GM18873 (cell line): ENCODE measurements at regions not wholly inside any gene's neighbourhood (a gene's known extent, or its start where the extent isn't known, plus 50 kb on each side); places are given as distances from the start of the nearest gene placed in this dataset.
"Not testable (repeated sequence)": the region's sequence is repeated elsewhere in the genome, so short reads cannot be mapped to it uniquely, and the experiment has no call there.

Source experiments
- ATAC-seq: cut with Tn5 transposase; IDR thresholded peaks from one replicate; pipeline ENCODE4 v1.9.1; 2021; ENCODE audit warnings: mild to moderate bottlenecking, moderate library complexity, moderate number of reproducible peaks; ENCODE audit not compliant: unreplicated experiment, low FRiP score

DNA sequence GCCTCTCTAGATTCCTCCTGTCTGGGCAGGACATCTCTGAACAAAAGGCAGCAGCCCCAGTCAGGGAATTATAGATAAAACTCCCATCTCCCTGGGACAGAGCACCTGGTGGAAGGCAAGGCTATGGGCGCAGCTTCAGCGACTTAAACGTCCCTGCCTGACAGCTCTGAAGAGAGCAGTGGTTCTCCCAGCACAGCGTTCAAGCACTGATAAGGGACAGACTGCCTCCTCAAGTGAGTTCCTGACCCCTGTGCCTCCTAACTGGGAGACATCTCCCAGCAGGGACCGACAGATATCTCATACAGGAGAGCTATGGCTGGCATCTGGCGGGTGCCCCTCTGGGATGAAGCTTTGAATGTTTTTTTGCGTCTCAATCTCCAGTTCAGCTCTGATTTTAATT is 262.2 kb downstream of the PARM1 start:
- no peak for ATAC-seq

- ATAC-seq = no peak
Measured at GRCh38 chr4:75194180-75194579, 261.3 kb downstream of the PARM1 start.

DNA sequence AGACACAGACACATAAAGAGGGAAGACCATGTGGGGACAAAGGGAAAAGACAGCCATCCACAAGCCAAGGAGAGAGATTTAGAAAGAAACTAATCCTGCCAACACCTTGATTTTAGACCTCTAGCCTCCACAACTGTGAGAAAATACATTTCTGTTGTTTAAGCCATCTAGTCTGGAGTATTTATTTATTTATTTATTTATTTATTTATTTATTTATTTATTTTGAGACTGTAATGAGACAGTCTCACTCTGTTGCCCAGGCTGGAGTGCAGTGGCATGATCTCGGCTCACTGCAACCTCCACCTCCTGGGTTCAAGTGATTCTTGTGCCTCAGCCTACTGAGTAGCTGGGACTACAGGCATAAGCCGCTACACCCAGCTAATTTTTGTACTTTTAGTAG is 259.3 kb downstream of the PARM1 start:
- not testable (repeated sequence) for ATAC-seq

GRCh38 chr4:75189711-75190335 is 256.9 kb downstream of the PARM1 start:
- ATAC-seq = no peak

- ATAC-seq = peak; percentile 83
Measured at GRCh38 chr4:75180790-75181776, 248.2 kb downstream of the PARM1 start.

- ATAC-seq = no peak
Measured at GRCh38 chr4:75180217-75180616, 247.3 kb downstream of the PARM1 start.

- no peak for ATAC-seq
Measured at GRCh38 chr4:75179510-75179909, 246.6 kb downstream of the PARM1 start.

GRCh38 chr4:75172551-75172950 is 239.6 kb downstream of the PARM1 start:
- ATAC-seq = peak; percentile 93

- ATAC-seq = no peak
Measured at GRCh38 chr4:75169427-75169826, 236.5 kb downstream of the PARM1 start.

- no peak for ATAC-seq
Measured at GRCh38 chr4:75169020-75169419, 236.1 kb downstream of the PARM1 start.

DNA sequence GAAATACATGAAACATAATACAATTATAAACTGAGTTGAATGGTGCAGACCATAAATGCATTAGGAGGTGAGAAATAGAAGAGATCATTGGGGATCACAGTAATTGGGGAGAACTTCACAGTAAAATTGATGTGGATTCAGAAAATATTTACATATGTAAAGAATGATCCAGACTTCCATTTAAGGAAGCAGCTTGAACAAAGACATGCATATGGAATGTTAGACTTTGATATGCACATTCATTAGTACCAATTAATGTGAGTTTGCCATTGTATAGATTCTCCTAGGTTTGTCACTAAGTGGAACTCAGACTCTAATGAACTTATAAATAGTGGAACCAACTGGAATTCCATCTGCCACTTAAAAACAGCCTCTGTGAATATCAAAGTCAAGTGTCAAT is 235.6 kb downstream of the PARM1 start:
- no peak for ATAC-seq

DNA sequence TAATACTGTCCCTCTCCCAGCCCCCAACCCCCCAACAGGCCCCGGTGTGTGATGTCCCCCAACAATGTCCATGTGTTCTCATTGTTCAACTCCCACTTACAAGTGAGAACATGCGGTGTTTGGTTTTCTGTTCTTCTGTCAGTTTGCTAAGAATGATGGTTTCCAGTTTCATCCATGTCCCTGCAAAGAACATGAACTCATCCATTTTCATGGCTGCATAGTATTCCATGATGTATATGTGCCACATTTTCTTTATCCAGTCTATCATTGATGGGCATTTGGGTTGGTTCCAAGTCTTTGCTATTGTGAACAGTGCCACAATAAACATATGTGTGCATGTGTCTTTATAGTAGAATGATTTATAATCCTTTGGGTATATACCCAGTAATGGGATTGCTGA is 232.2 kb downstream of the PARM1 start:
- not testable (repeated sequence) for ATAC-seq

DNA sequence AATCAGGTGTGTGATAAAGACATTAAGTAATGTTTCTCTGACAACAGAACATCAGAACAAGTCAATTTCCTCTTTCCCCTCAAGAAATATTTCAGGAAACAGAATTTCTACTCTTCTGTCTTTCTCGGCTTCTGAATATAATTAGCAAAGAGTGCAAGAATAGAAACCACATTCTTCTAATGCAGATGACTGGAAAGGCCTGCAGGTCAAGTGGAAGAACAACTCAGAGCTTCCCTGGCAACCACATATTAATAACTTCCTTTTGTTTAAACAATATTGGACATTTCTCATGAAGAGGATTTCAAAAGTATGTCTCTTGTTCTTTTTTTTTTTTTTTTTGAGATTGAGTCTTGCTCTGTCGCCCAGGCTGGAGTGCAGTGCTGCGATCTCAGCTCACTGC is 225.5 kb downstream of the PARM1 start:
- no peak for ATAC-seq

GRCh38 chr4:75154994-75155393 is 222.1 kb downstream of the PARM1 start:
- no peak for ATAC-seq

- no peak for ATAC-seq
Measured at GRCh38 chr4:75146223-75146622, 213.3 kb downstream of the PARM1 start.

- ATAC-seq = no peak
Measured at GRCh38 chr4:75144475-75144874, 211.6 kb downstream of the PARM1 start.

DNA sequence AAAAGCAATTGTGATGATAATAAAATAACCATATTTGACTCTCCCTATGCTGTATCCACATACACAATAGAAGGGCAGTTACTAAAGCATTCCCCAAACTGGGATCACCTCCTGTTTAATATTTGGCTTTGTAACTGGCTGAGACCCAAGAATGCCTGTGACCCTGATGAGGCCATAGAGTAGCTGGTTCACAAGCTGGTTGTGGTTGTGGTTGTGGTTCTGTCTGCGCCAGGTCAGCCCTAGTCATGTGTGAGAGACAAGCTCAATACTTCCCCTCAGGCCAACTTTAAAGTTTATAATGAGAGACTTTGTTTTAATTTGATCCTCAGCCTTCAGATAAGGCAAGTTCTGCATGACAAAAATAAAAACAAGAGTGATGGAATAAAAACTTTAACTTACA is 209.9 kb downstream of the PARM1 start:
- ATAC-seq = no peak

DNA sequence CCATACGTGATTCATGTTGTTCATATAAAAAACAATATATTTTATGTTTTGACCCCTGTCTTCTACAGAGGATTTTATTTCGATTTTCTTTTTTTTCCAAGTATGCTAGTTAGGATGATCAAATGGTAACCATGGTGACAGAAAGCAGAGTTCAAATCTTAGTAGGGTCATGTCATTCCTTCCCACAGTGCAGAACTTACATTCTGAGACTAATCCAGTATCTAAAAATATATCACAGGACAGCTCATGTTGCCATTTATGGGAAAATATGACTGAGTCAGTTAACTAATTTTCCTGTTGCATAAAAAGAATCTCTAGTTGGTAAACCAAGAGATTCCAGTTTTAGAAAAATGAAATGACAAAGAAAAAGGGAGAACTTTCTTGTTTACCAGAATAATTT is 209.5 kb downstream of the PARM1 start:
- no peak for ATAC-seq

- ATAC-seq = no peak
Measured at GRCh38 chr4:75141162-75141561, 208.2 kb downstream of the PARM1 start.

- no peak for ATAC-seq
Measured at GRCh38 chr4:75137302-75137701, 204.4 kb downstream of the PARM1 start.

DNA sequence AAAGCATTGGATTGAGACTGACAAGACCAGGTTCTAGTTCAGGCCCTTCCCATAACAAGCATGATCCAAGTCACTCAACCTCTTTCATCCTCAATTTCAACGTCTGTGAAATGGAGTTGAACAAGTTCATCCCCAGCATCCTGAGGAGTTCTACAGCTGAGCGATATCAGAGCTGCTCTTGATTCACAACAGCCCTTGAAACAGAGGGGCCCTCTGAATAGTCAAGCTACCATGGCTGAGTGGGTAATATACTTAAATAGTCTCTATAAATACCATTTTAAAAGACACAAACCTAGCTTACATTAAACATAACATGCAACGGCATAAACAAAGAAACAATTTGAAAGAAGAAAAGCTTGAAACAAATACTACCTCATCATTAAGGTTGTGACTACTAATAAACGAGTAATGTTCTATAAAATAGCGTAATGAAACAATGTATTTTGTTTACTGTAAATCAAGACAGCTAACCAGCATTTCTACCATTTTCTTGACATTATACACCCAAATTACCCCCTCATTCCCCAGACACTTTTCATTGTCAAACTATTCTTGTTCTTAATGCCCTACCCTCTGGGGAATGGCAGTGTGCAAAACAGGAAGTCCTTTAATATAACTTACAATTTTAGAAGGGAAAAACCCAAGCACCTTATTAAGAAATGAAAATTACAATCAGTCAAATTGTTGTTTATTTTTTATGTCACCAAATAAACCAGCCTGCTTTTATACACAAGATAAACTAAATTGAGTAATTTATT is 202.3 kb downstream of the PARM1 start:
- peak; percentile 67 for ATAC-seq
